ENCODE measurements at regions not wholly inside any gene's neighbourhood (a gene's known extent, or its start where the extent isn't known, plus 50 kb on each side); places are given as distances from the start of the nearest gene placed in this dataset.

DNA sequence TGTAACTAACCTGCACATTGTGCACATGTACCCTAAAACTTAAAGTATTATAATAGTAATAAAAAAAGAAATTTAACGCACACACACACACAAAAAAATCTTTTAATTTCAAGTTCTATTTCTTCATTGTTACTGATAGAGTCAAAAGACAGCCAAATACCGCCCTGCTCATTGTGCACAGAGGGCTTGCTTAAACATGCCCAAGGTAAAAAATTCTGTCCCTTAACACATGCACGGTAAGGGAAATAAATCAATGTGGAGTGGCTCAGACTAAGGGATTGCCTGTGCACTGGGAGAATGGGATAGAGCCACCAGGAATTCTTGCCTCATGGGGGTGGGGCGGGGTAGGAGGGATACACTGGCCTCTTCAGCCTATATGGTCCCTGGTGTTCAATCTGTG is 468.0 kb downstream of the NUP35 start:
- Mint-ChIP-seq H3K4me3 (ENCODE audit: unreplicated experiment) (no peak overlapping the region), H3K4me1 (ENCODE audit: insufficient read depth, unreplicated experiment) (peaks cover 8% of the 10 kb centered on the region), H3K9me3 (ENCODE audit: unreplicated experiment) (peaks cover 4% of the 10 kb centered on the region), H3K27ac (ENCODE audit: low read depth, unreplicated experiment) (peak overlapping the region; percentile 89), H3K27me3 (ENCODE audit: insufficient read depth, unreplicated experiment) (no peaks in the 10 kb centered on the region), H3K36me3 (ENCODE audit: insufficient read depth, unreplicated experiment) (no peaks in the 10 kb centered on the region)
- intact Hi-C loops (cut with micrococcal nuclease) = no loop called here
- TF ChIP-seq, protein P1, sequence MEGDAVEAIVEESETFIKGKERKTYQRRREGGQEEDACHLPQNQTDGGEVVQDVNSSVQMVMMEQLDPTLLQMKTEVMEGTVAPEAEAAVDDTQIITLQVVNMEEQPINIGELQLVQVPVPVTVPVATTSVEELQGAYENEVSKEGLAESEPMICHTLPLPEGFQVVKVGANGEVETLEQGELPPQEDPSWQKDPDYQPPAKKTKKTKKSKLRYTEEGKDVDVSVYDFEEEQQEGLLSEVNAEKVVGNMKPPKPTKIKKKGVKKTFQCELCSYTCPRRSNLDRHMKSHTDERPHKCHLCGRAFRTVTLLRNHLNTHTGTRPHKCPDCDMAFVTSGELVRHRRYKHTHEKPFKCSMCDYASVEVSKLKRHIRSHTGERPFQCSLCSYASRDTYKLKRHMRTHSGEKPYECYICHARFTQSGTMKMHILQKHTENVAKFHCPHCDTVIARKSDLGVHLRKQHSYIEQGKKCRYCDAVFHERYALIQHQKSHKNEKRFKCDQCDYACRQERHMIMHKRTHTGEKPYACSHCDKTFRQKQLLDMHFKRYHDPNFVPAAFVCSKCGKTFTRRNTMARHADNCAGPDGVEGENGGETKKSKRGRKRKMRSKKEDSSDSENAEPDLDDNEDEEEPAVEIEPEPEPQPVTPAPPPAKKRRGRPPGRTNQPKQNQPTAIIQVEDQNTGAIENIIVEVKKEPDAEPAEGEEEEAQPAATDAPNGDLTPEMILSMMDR (IDR thresholded peaks at IDR 0.05; ENCODE audit: unreplicated experiment) = no peak
- CTCF ChIA-PET = interaction anchor here (0.6 to 1.0 kb wide), 3 partner anchors 16 to 72 kb away, joined by 3 to 4 read pairs (median 4); no protein-coding TSS in a partner anchor
- BruUV-seq (replicated peaks) = no TSS peak
- POLR2A ChIA-PET = interaction anchor here (0.7 kb wide), 1 partner anchor 970 kb away, joined by 3 read pairs; no protein-coding TSS in a partner anchor
- peak; percentile 38 for DNase-seq (ENCODE audit: unreplicated experiment)

DNA sequence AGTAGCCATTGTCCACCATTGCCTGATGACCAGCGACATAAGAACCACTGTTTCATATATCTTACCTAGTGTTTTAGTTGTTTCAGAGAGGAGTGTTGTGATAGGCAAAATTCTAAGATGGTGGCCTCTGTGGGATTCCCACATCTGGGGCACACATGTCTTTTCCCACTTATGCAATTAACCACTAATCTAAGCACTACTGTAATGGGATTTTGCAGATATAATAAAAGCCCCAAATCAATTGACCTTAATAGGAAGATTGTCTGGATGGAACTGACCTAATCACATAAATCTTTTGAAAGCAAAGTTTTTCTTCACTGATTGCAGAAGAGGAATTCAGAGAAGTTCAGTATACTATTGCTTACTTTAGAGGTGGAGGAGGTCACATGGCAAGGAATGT is 469.9 kb downstream of the NUP35 start:
- no peak overlapping the region for H3K27ac Mint-ChIP-seq (ENCODE audit: low read depth, unreplicated experiment)
- BruUV-seq (replicated peaks) = no TSS peak
- H3K9me3 Mint-ChIP-seq (ENCODE audit: unreplicated experiment) = no peaks in the 10 kb centered on the region
- no peaks in the 10 kb centered on the region for H3K27me3 Mint-ChIP-seq (ENCODE audit: insufficient read depth, unreplicated experiment)
- TF ChIP-seq, protein P1 (IDR thresholded peaks at IDR 0.05; ENCODE audit: unreplicated experiment) = no peak
- H3K4me3 Mint-ChIP-seq (ENCODE audit: unreplicated experiment) = no peak overlapping the region
- DNase-seq (ENCODE audit: unreplicated experiment) = no peak
- ChIA-PET CTCF (no interaction called here), POLR2A (no interaction called here)
- peaks cover 17% of the 10 kb centered on the region for H3K4me1 Mint-ChIP-seq (ENCODE audit: insufficient read depth, unreplicated experiment)
- H3K36me3 Mint-ChIP-seq (ENCODE audit: insufficient read depth, unreplicated experiment) = no peaks in the 10 kb centered on the region
- intact Hi-C loops (cut with micrococcal nuclease) = no loop called here

DNA sequence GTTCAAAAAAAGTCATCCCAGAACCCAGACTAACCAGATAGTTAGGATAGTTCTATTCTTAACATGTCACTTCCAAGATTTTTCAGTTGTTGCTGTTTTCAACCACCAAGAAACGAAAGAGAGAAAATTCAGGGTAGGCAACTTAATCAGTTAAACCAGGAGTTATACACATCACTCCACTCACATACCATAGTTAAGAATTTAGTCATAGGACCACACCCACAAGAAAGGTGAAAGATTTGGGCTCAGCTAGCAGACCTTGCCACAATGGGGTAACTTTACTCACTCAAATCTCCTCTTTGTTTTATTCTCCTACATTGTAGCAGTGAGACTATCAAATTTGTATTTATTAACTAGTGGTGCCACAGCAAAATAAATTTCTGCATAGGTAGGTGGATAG is 473.6 kb downstream of the NUP35 start:
- POLR2A ChIA-PET = interaction anchor here (1.6 kb wide), 1 partner anchor 16 kb away, joined by 8 read pairs; no protein-coding TSS in a partner anchor
- TF ChIP-seq, protein P1 (IDR thresholded peaks at IDR 0.05; ENCODE audit: unreplicated experiment) = no peak
- Mint-ChIP-seq H3K27me3 (ENCODE audit: insufficient read depth, unreplicated experiment) (no peaks in the 10 kb centered on the region), H3K27ac (ENCODE audit: low read depth, unreplicated experiment) (peak overlapping the region; percentile 43), H3K9me3 (ENCODE audit: unreplicated experiment) (no peaks in the 10 kb centered on the region), H3K36me3 (ENCODE audit: insufficient read depth, unreplicated experiment) (no peaks in the 10 kb centered on the region), H3K4me3 (ENCODE audit: unreplicated experiment) (no peak overlapping the region), H3K4me1 (ENCODE audit: insufficient read depth, unreplicated experiment) (peaks cover 10% of the 10 kb centered on the region)
- CTCF ChIA-PET = interaction anchor here (0.6 to 1.4 kb wide), 3 partner anchors 17 to 787 kb away, joined by 3 to 4 read pairs (median 3); no protein-coding TSS in a partner anchor
- DNase-seq (ENCODE audit: unreplicated experiment) = peak; percentile 23
- intact Hi-C loops (cut with micrococcal nuclease) = no loop called here
- BruUV-seq (replicated peaks) = no TSS peak

DNA sequence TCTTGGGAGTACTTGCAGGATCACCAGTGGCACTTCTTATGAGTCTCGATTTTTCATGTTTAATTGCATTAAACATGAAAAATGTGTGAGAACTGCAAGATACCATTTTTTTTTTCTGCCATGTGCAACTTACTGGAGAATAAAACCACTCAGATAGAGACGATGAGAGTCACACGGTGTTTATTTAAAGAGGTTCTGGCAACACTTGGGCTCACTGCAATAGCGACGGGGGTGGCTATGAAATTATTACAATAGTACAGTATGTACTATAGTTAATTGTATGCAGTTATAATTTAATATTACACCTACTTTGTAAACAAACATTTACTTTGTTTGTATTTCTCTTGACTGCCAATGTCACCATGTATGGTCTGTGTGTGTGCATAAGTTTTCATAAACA is 479.8 kb downstream of the NUP35 start:
- CTCF ChIA-PET = no interaction called here
- no TSS peak for BruUV-seq (replicated peaks)
- Mint-ChIP-seq H3K9me3 (ENCODE audit: unreplicated experiment) (no peaks in the 10 kb centered on the region), H3K36me3 (ENCODE audit: insufficient read depth, unreplicated experiment) (no peaks in the 10 kb centered on the region), H3K27ac (ENCODE audit: low read depth, unreplicated experiment) (no peak overlapping the region), H3K4me1 (ENCODE audit: insufficient read depth, unreplicated experiment) (no peaks in the 10 kb centered on the region), H3K4me3 (ENCODE audit: unreplicated experiment) (no peak overlapping the region), H3K27me3 (ENCODE audit: insufficient read depth, unreplicated experiment) (no peaks in the 10 kb centered on the region)
- TF ChIP-seq, protein P1 (IDR thresholded peaks at IDR 0.05; ENCODE audit: unreplicated experiment) = no peak
- no peak for DNase-seq (ENCODE audit: unreplicated experiment)
- POLR2A ChIA-PET = no interaction called here
- intact Hi-C loops (cut with micrococcal nuclease) = no loop called here

Measured in MCF 10A (cell line).